ENCODE measurements at regions not wholly inside any gene's neighbourhood (a gene's known extent, or its start where the extent isn't known, plus 50 kb on each side); places are given as distances from the start of the nearest gene placed in this dataset.

GRCh38 chr9:74277532-74277931 lies 219.6 kb upstream of the RORB start:
- DNase-seq, result peak; percentile 45

GRCh38 chr9:74281674-74282073 lies 215.5 kb upstream of the RORB start:
- DNase-seq, result no peak

GRCh38 chr9:74282526-74283253 lies 214.4 kb upstream of the RORB start:
- no peak for DNase-seq

- DNase-seq, result no peak
These were observed 212.3 kb upstream of the RORB start for GRCh38 chr9:74284581-74285450.

GRCh38 chr9:74293479-74293878 lies 203.7 kb upstream of the RORB start:
- no peak for DNase-seq

GRCh38 chr9:74303945-74304344 lies 193.2 kb upstream of the RORB start:
- no peak for DNase-seq

- no peak for DNase-seq
These were observed 192.5 kb upstream of the RORB start for GRCh38 chr9:74304598-74304997.

- no peak for DNase-seq
These were observed 187.5 kb upstream of the RORB start for GRCh38 chr9:74309654-74310053.

- no peak for DNase-seq
These were observed 179.9 kb upstream of the RORB start for GRCh38 chr9:74317235-74317634.

- no peak for DNase-seq
These were observed 175.7 kb upstream of the RORB start for GRCh38 chr9:74321396-74321795.

- DNase-seq, result peak; percentile 6
These were observed 174.3 kb upstream of the RORB start for GRCh38 chr9:74322661-74323314.

GRCh38 chr9:74330487-74331214 lies 166.5 kb upstream of the RORB start:
- no peak for DNase-seq

GRCh38 chr9:74331607-74332006 lies 165.5 kb upstream of the RORB start:
- no peak for DNase-seq

GRCh38 chr9:74333384-74334032 lies 163.6 kb upstream of the RORB start:
- DNase-seq, result no peak

- DNase-seq, result no peak
These were observed 162.9 kb upstream of the RORB start for GRCh38 chr9:74334271-74334670.

- no peak for DNase-seq
These were observed 161.0 kb upstream of the RORB start for GRCh38 chr9:74336161-74336560.

- no peak for DNase-seq
These were observed 148.4 kb upstream of the RORB start for GRCh38 chr9:74348777-74349176.

- no peak for DNase-seq
These were observed 142.0 kb upstream of the RORB start for GRCh38 chr9:74355107-74355506.

- DNase-seq, result no peak
These were observed 139.6 kb upstream of the RORB start for GRCh38 chr9:74357577-74357976.

GRCh38 chr9:74358959-74359358 lies 138.2 kb upstream of the RORB start:
- no peak for DNase-seq

GRCh38 chr9:74361508-74361907 lies 135.6 kb upstream of the RORB start:
- DNase-seq, result no peak

GRCh38 chr9:74362423-74362822 lies 134.7 kb upstream of the RORB start:
- no peak for DNase-seq

- DNase-seq, result no peak
These were observed 131.0 kb upstream of the RORB start for GRCh38 chr9:74366111-74366510.

Measured in CD4-positive, alpha-beta T cell treated with Interleukin-17A for 1 hour (primary cell).